Keratinocyte (primary cell): ENCODE measurements at regions not wholly inside any gene's neighbourhood (a gene's known extent, or its start where the extent isn't known, plus 50 kb on each side); places are given as distances from the start of the nearest gene placed in this dataset.
"Not testable (repeated sequence)": the region's sequence is repeated elsewhere in the genome, so short reads cannot be mapped to it uniquely, and the experiment has no call there.

Experiments
- DNase-seq: peaks from one replicate; pipeline ENCODE4 v3.0.0-alpha.2; 2011; ENCODE audit warnings: low read depth, missing footprints, low spot score
- FAIRE-seq: peaks from 2 replicates; lab custom pipeline; 2011; peaks lifted over from hg19 to GRCh38; lab: Jason Lieb, UNC
- H2AFZ ChIP-seq: 2 replicates; pipeline ENCODE4 v1.6.0; 2012; ENCODE audit warnings: low read length, control low read depth, inconsistent platforms; ENCODE audit not compliant: control insufficient read depth
- H3K27ac ChIP-seq: 2 replicates; pipeline ENCODE4 v1.5.1; 2011; ENCODE audit warnings: low read length; ENCODE audit not compliant: control insufficient read depth, insufficient read depth
- H3K27me3 ChIP-seq: 3 replicates; pipeline ENCODE4 v1.6.0; 2011; ENCODE audit warnings: low read length; ENCODE audit not compliant: control insufficient read depth, insufficient read depth; ENCODE audit errors: extremely low read depth
- H3K36me3 ChIP-seq, 2 experiments: 2 replicates in 1 of 2; 3 replicates in 1 of 2; pipeline ENCODE4 v1.5.1; 2011; ENCODE audit warnings: low read length in 2 of 2, mild to moderate bottlenecking in 1 of 2; ENCODE audit not compliant: control insufficient read depth in 2 of 2, insufficient read depth in 2 of 2; ENCODE audit errors: extremely low read depth in 1 of 2
- H3K4me1 ChIP-seq: 3 replicates; pipeline ENCODE4 v1.5.1; 2011; ENCODE audit warnings: low read length; ENCODE audit not compliant: control insufficient read depth, insufficient read depth; ENCODE audit errors: extremely low read depth
- H3K4me2 ChIP-seq: 3 replicates; pipeline ENCODE4 v1.6.0; 2011; ENCODE audit warnings: low read depth, low read length; ENCODE audit not compliant: control insufficient read depth, insufficient read depth; ENCODE audit errors: extremely low read depth
- H3K4me3 ChIP-seq, 3 experiments: fragments of 200-600 bp in 1 of 3; sonication (generic) in 1 of 3; 2 replicates in 2 of 3; 3 replicates in 1 of 3; pipeline ENCODE4 v1.5.1; 2011 to 2016; ENCODE audit warnings: low read length in 3 of 3, mild to moderate bottlenecking in 3 of 3, control low read depth in 2 of 3, inconsistent platforms in 1 of 3, low read depth in 1 of 3, mixed read lengths in 1 of 3, mixed run types in 1 of 3, moderate library complexity in 1 of 3; ENCODE audit not compliant: control insufficient read depth in 2 of 3, insufficient read depth in 2 of 3; ENCODE audit errors: extremely low read depth in 1 of 3
- H3K79me2 ChIP-seq: 2 replicates; pipeline ENCODE4 v1.6.0; 2012; ENCODE audit warnings: low read length; ENCODE audit not compliant: control insufficient read depth, insufficient read depth
- H3K9ac ChIP-seq: 3 replicates; pipeline ENCODE4 v1.6.0; 2011; ENCODE audit warnings: low read length; ENCODE audit not compliant: control insufficient read depth, insufficient read depth; ENCODE audit errors: extremely low read depth
- H3K9me1 ChIP-seq: 3 replicates; pipeline ENCODE4 v1.6.0; 2011; ENCODE audit warnings: low read length; ENCODE audit not compliant: control insufficient read depth, insufficient read depth; ENCODE audit errors: extremely low read depth
- H3K9me3 ChIP-seq: 2 replicates; pipeline ENCODE4 v1.5.1; 2012; ENCODE audit warnings: low read depth, low read length; ENCODE audit not compliant: control insufficient read depth
- H4K20me1 ChIP-seq: 3 replicates; pipeline ENCODE4 v1.6.0; 2011; ENCODE audit warnings: low read length; ENCODE audit not compliant: control insufficient read depth, insufficient read depth; ENCODE audit errors: extremely low read depth
- dilution Hi-C: fragments of 300-500 bp; cut with MboI; formaldehyde crosslinking; loops from one replicate; pipeline ENCODE4 v1.7.0; 2020; ENCODE audit warnings: low sequenced_read_pairs; ENCODE audit not compliant: extremely low pct_ligation_motif_present

DNA sequence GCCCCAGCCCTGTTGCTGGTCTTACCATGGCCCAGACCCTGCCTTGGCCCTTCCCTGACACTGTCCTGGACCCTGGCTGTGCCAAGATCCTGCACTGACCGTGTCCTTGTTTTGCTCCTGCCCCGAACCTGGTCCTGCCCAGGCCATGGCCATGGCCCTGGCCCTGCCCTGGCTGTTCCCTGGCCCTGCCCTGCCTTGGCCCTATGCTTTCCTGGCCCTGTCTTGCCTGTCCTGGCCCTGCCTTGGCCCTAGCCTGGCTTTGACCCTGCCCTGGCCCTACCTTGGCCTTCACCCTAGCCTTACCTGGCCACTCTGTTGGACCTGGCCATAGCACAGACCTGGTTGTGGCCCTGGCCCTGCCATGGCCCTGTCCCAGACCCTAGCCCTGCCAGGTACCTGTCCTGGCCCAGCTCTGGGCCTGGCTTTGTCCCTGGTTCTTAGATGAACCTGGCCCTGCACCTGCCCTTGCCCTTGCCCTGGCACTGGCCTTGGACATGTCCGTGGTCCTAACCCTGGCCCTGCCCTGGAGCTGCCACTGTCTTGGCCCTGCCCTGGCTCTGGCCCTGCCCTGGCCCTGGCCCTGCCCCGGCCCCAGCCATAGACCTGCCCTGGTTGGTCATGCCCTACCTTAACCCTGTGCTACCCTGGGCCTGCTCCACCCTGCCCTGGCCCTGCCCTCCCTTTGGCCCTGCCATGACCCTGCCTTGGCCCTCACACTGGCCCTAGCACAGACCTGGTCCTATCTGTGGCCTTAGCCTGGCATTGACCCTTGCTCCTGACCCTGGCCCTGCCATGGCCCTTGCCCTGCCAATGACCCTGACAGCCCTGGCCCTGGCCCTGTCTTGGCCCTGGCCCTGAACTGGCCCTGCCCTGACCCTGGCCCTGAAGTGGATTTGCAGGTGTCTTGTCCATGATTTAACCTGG lies 238.1 kb downstream of the GOLGA6L6 start:
- H3K36me3 ChIP-seq, H4K20me1 ChIP-seq, H3K27me3 ChIP-seq, H2AFZ ChIP-seq, DNase-seq, H3K4me3 ChIP-seq, FAIRE-seq, H3K27ac ChIP-seq, H3K4me1 ChIP-seq, dilution Hi-C loops, H3K79me2 ChIP-seq, H3K9me1 ChIP-seq, H3K9ac ChIP-seq, H3K4me2 ChIP-seq: not testable (repeated sequence)
- peaks cover 56% of the 10 kb centered on the region for H3K9me3 ChIP-seq

DNA sequence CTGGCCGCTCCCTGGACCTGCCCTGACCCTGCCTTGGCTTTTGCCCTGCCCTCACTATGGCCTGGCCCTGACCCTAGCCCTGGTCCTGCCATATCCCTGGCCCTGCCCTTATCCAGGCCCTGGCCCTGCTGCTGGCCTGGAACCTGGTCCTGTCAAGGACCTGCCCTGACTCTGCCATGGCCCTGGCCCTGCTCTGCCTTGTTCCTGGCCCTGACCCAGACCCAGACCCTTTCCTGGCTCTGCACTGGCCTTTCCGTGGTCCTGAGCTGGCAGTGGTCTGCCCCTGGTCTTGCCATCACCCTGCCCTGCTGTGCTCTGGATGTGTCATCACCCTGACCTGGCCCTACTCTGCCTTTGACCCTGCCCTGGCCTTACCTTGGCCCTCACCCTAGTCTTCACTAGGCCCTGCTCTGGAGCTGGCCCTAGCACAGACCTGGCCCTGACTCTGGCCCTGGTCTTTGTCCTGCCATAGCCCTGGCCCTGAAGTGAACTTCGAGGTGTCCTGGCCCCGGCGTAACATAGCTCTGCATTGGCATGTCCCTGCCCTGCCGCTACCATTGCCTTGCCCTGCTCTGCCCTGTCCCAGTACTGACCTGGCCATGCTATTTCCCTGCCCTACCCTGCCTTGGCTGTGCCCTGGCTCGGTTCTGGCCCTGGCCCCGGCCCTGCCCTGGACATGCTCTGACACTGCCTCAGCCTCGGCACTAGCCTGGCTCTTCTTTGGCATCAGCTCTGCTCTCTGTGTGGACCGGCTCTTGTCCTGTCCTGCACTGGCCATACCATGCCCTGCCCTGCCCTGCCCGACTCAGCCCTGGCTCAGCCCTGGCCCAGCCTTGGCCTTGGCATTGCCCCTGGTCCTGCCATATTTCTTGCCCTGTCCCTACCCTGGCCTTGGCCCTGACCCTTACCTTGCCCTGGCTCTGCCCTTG lies 239.2 kb downstream of the GOLGA6L6 start:
- H3K4me3 ChIP-seq, H3K4me2 ChIP-seq, FAIRE-seq, H3K36me3 ChIP-seq, H3K79me2 ChIP-seq, H3K9me1 ChIP-seq, H3K27me3 ChIP-seq, H3K9ac ChIP-seq, DNase-seq, H3K4me1 ChIP-seq, H2AFZ ChIP-seq, dilution Hi-C loops, H3K27ac ChIP-seq, H4K20me1 ChIP-seq: not testable (repeated sequence)
- H3K9me3 ChIP-seq, result peaks cover 53% of the 10 kb centered on the region

DNA sequence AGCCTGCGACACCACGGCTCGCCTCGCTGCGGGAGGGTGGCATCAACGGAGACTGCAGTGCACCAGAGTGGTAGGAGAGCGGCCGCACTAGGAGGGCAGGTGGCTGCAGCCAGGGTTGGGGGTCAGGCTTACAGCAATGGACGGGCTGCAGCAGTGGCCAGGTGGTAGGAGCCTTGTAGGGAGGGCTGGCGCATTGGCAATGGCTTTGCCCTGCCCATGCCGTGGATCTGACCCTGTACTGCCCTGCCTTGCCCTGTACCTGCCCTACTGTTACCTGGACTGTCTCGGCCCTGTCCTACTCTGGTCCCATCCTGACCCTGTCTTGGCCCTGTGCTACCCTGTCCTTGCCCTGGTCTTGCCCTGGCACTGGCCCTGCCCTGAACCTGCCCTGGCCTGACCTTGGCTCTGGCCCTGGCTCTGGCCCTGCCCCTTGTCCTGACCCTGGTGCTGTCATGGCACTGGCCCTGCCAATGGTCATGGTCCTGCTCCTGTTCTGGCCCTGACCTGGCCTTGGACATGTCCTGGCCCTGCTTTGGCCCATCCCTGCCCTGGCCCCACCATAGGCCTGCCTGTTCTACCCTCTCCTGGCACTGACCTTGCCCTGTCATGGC lies 240.0 kb downstream of the GOLGA6L6 start:
- H3K9me3 ChIP-seq, result peaks cover 55% of the 10 kb centered on the region
- H2AFZ ChIP-seq, H3K9ac ChIP-seq, H3K4me1 ChIP-seq, H3K27me3 ChIP-seq, H3K36me3 ChIP-seq, dilution Hi-C loops, DNase-seq, H3K4me3 ChIP-seq, FAIRE-seq, H4K20me1 ChIP-seq, H3K9me1 ChIP-seq, H3K4me2 ChIP-seq, H3K27ac ChIP-seq, H3K79me2 ChIP-seq: not testable (repeated sequence)

DNA sequence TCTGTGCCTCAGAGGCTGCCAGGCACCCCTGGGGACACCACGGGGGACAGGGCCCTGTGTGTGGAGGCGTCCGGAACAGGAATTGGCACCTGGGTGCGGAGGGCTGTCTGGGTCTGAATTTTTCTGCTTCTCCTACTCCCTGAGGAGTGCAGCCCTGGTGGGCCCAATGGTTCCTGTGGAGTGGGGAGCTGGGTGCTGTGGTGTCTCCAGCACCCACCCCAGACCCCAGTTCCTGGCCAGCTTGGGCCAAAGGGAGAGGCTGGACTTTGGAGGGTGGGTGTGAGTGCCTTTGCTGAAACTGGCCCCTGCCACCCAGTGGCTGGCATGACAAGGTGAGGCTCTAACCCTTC lies 240.6 kb downstream of the GOLGA6L6 start:
- H3K27ac ChIP-seq, FAIRE-seq, H3K4me1 ChIP-seq, H4K20me1 ChIP-seq, H3K27me3 ChIP-seq, DNase-seq, H3K79me2 ChIP-seq, H3K4me3 ChIP-seq, H3K4me2 ChIP-seq, H2AFZ ChIP-seq, H3K9me1 ChIP-seq, dilution Hi-C loops, H3K9ac ChIP-seq, H3K36me3 ChIP-seq: not testable (repeated sequence)
- peaks cover 53% of the 10 kb centered on the region for H3K9me3 ChIP-seq
